ENCODE measurements at regions not wholly inside any gene's neighbourhood (a gene's known extent, or its start where the extent isn't known, plus 50 kb on each side); places are given as distances from the start of the nearest gene placed in this dataset.

GRCh38 chr4:138890891-138891570, 124.5 kb upstream of the NOCT start:
- TF ChIP-seq CTCF (conservative IDR thresholded peaks at IDR 0.05 in 1 of 2, IDR thresholded peaks at IDR 0.05 in 1 of 2; ENCODE audit: extremely low read depth in 1 of 2, insufficient read depth in 1 of 2, low read depth in 1 of 2, low read length in 2 of 2) (no peak), EZH2 (IDR thresholded peaks at IDR 0.05; ENCODE audit: borderline replicate concordance, low read length) (no peak)
